ENCODE measurements at regions not wholly inside any gene's neighbourhood (a gene's known extent, or its start where the extent isn't known, plus 50 kb on each side); places are given as distances from the start of the nearest gene placed in this dataset.

DNA sequence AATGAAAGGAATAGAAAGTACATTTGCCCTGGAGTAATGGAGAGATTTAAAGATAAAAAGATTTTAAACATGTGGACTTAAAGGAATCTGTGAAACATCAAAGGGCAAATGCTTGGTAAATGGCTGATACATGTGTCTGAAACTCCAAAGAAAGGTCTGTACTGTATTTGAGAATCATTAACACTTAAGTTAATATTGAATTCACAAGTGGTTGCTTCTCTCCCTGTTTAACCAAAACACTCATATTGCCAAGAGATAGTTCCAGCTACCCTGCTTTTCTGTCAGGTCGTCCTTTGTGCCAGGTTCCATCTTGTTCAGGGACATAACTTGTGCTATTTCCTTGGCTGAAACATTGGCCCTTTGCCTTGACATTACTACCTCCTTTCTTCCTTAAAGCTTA is 171.3 kb upstream of the HS3ST5 start:
- DNase-seq, result no peak

DNA sequence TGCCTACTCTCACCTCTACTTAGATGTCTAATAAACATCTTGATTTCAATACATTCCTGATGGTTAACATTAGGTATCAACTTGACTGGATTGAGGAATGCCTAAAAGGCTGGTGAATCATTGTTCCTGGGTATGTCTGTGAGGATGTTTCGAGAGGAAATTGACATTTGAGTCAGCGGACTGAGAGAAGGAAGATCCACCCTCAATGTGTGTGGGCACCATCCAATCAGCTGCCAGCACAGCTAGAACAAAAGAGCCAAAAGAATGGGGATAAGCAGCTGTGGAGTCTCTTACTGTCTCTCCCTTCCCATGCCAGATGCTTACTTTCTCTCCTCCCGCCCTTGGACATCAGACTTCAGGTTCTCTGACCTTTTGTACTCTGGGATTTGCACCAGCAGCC is 128.6 kb upstream of the HS3ST5 start:
- no peak for DNase-seq

DNA sequence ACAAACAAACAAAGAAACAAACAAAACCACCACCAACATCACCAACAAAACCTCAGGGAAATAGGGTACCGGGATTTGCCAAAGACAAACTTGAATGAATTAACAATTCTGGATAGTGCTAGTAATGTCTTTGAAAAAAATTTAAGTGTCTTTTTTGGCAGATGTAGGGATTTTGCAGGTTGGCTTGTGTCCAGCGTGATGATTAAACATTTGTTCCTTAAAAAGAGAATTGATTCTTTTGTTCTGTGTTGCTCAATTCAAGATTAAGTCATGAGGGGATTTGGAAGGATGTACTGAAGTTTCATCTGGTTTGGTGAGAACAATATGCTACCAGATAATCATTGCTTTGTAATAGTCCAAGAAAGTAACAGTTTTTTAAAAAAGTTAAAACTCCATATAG is 125.1 kb upstream of the HS3ST5 start:
- DNase-seq, result no peak

DNA sequence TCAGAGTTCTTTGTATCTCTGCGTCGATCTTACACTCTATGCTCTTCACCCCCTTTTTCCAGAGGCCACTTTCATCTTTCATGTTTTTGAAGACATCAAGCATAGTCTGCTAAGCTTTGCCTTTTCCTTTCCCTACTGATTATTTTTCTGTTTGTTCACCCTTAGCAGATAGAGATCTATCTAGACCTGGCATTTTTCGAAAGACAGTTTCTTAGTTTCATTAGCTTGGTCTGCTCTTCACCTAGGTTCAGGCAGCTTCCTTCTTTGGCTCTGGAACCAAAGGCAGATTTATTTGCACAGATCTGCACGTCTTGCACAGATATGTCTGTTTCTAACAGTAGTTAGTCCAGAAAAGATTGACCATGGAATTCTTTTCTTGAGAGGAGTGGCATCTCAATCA is 122.7 kb upstream of the HS3ST5 start:
- DNase-seq, result no peak

DNA sequence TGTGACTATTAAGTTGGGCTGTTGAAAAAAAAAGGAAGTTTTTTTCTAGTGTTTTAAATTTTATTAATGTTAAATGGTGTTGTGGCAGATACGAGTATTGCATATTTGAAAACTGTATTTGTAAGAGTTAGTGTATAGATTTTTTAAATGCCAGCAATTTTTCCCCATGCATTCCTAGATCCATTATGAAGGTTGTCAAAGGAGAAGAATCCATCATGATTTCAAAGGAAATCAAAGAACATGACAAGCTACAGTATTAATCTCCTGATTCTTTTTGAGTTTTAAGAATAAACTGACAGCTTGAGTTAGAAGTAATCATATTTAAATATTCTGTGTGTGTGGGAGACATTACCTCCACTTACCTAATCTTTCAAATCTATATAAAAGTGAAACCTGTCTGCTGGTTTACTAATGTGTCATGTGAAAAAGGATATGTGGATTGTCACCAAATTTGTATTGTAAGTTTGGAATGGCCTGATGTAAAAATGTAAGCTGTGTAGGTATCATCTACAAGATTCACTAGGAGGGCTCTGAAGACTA is 111.0 kb upstream of the HS3ST5 start:
- DNase-seq, result no peak

DNA sequence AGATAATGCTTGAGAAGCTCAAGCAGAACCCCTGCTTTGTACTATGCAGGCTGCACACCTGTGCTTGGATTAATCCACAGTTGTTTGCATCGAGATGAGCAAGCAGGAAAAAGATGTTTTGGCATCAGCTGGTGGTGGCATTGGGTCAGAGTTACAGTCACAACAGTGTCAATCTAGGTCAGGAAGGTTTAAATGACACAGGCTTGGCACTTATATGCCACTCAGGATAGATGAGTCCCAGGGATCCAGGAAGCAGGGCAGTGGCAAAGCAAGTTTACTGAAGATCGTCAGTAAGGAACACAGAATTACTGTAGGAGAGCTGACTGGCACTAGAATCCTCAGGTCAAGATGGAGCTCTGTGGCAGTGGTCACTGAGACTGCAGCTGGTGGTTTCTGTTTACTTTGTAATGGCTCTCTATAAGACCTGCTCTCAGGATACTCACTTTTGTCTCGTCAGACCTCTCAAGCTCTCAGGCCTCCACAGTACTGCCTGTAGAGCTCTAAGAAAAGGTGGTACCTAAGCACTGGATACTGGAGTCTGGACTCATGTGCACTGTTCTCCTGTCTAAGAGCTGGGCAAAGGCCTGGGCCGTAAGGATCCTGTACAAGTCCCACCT is 110.1 kb upstream of the HS3ST5 start:
- no peak for DNase-seq

DNA sequence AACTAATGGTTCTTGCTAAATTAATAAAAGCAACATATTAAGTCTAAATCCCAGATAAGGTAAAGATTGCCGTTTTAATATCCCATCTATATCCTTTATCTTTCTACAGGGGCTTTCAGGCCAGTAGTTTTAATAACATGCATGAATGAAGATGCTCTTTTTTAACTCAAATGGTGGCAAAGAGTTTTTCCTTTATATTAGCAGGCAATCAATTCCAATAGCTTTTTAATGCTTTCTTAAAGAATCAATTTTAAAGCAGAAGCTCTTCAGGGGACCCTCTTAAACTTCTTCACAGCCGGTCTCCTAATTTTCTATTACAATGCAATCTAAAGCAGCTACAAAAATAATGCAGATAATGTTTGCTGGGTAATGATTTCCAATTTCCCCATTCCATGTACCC is 107.8 kb upstream of the HS3ST5 start:
- DNase-seq, result no peak

DNA sequence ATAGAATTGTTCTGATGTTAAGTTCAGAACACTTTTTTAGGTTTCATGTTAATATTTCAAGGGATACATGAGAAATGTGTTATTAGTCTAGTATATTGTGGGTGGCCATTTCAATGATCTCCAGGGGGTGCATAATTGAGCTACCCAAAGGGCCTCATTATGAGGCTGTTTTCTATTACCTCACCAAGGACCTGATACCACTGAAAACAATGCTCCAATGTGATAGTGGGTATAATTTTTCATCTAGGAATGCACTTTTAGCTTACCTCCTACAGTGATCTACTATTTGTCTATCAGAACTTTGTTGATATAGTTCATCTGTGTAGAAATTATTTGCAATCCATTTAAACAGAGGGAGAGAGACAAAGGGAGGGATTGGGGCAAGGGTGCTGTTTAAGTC is 106.8 kb upstream of the HS3ST5 start:
- DNase-seq, result no peak

DNA sequence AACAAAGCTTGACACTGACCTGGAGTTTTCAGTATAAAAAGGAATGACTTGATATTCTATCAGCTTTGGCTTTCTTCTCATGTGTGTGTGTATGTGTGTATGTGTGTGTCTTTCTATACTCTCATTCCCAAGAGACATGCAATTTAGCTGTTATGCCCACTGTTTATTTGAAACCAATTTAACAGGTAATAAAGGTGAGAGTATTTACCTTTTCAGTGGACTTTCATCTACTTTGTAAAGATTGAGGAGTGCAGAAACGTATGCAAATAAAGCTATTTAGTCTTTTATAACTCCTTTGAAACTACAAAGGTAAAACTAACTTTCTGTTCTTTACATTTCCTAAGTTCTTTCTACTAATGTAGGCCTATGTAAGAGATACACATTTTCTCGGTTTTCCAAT is 103.5 kb upstream of the HS3ST5 start:
- DNase-seq, result no peak

DNA sequence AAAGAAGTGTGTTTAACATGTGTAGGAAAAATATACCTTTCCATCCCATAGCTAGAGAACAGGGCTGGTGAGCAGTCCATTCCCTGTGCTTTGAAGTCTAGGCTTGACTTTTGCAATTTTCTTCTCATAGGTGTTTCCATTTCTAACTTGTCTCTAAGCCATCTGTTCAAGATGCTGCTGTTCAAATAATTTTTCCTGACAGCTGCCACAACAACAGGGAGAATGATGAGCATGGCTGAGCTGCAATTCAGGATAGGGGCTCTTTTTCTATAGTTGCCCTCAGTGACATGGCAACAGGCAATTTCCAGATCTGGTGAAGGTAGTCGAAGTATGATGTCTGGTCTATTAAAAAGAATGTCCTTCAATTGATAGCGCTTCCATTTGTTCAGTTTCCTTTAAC is 103.0 kb upstream of the HS3ST5 start:
- no peak for DNase-seq

DNA sequence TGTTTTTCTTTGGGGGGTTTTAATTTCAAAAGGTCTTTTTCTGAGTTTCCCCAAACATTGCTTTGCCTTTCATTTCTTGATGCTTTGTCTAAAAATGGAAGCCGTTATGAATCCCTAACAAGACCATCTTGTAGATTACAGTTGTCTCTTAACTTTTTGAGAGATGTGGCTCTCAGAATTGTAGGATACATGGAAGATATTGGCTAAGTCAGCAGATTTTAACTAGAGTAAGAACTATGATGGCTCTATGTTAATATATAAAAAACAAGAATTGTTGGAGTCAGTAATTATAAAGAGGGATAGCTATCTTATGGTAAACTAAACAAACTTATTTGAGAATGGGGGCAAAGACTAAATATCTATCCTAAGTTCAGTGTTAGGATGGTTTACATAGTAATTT is 96.6 kb upstream of the HS3ST5 start:
- DNase-seq, result no peak

DNA sequence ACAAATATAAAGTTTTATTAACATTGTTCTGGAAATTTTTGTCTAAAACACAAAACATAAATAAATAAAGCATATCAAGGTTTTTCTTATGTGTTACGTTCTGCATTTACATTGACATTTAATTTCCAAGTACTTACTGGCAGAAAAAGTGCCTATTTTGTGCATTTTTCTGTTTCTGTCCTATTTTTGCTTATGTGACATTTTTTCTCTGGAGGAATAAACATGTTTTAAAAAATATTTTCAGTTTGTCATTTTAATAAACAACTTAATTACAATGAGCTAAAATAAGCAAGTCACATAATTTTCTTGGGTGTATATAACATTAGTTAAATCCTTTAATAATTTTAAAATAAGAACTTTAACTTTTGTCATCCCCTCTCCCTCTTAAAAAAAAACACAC is 94.4 kb upstream of the HS3ST5 start:
- DNase-seq, result no peak

DNA sequence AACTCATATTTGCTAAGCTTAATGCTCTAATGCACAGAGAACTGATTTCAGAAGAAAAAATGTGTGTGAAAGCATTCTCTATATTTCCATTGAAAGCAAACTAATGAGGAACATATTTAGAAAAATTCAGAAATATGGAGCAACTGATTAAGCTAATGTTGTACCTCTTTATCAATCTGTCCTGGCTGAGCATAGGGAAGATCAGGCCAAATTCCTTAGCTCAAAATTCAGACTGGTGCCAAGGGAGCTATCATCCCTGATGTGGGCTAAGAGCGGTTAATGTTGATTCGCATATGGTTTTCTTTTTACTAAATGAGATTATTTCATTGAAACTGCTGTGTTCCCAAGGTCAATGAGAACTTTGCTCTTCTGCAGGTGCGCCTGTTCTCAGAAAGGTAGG is 93.9 kb upstream of the HS3ST5 start:
- no peak for DNase-seq

DNA sequence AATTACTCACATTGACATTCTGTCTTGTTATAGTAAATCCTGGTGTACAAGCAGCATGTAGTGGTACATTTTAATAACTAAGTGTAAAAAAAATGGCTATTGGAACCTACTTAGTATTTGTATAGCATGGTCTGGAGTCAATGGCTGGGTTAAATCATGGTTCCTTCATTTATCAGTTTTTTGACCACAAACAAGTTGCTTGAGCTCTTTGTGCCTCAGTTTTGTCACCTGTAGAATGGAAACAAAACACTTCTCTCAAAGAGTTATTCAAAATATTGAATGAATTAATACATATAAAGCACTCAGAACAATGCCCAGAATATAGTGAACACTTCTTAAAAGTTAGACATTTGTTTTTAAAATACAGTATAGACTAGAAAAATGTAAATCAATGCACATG is 93.2 kb upstream of the HS3ST5 start:
- no peak for DNase-seq

DNA sequence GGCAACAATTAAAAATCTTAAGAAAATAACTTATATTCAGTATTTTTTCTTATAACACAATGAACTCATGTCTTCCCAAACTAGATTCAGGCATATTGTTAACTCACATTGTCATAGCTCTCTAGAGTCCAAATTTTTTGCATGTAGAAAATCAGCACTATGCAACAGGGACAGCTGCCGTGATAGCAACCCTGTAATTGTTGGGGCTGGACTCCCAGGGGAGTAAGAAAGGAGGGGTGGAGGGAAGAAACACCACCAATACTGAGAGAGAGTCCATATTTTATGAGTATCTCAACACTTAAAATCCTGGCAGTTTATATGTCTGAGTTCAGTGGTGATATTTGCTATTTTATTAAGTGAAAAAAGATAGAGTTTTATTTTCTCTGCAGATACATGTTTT is 89.6 kb upstream of the HS3ST5 start:
- DNase-seq, result no peak

DNA sequence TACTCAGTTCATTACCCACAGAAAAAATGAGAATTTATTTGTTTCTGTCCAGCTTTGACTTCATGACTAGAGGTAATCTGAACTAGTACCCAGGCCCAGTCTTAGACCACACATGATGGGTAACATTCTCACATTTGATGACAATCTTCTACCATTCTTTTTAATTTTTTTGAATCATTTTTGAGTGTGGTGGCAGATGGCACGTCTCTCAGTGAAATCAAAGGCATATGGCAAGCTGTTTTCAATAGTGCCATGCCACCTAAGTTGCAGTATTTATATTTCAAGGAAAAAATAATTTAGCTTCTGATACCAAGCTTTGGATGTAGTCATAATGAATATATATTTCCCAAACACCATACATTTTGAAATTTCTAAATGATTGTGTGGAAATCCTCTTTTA is 88.8 kb upstream of the HS3ST5 start:
- no peak for DNase-seq

DNA sequence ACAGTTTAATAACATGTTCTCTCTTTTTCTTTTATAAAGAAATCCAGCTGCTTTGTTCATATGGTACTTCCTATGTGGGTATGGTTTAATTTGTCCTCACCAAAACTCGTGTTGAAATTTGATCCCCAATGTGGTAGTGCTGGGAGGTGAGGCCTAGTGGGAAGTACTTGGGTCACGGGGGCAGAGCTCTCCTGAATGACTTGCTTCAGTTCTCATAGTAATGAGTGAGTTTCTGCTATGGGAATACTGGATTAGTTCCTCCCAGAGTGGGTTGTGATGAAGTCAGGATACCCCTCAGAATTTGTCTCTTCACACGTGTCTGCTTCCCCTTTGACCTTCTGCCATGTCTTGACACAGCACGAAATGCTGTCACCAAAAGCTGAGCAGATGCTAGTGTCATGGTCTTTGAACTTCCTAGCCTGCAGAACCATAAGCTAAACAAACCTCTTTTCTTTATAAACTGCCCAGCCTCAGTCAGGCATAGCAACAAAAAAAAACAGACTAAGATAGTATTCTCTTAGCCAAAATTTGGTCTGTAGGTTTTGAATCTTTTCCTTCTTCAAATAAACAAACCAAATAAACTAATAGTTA is 87.8 kb upstream of the HS3ST5 start:
- DNase-seq, result no peak

DNA sequence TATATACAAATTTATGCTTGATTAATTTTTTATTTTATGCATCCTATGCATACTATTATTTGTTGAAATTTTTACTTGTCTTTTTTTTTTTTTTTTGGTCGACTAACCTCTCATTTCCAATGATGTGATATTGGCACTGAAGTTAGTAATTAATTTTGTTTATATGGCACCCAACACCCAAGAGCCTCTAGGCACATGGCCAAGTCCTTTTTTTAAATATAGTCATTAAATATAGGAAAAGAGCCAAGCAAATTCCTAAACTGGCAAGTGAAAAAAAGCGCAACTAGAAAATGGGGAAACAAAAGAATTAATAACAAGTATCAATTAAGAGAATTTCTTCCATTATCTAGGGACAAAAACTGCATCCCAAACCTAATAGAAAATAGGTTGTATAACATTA is 85.5 kb upstream of the HS3ST5 start:
- DNase-seq, result no peak

DNA sequence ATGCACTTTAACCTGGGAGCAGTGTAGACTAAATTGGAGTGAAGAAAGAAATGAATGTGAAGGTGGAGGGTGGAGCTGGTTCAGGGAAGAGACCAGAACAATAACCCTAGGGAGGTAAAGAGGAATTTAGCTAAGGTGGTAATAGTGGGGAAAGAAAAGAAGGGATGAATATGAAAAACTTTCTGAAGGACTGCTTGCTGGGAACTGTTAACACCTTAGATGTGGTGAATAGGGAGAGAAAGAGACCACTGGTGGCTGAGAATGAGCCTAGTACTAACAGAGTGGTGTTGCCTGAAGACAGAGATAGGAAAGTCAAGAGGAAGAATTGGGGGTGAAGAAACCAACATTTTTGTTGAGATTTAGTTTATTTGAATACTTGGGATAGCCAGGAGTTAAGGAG is 78.4 kb upstream of the HS3ST5 start:
- DNase-seq, result no peak

DNA sequence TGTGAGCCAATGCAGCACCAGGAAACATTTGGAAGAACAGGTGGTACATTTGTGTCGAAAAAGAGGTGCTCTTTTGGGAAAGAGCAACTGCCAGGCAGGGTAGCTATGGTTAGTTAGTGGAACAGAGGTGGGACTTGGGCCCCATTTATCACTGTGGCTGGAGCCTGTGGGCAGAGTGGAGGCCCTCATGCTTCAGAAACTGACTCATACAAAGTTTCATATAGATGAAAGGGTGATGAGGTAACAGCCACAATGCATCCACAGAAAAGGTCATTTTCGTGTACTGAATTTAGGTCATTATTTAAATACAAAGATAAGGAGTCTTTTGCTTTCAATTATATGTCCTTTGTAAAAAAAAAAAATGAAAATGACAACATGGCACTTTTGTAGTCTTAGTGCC is 76.4 kb upstream of the HS3ST5 start:
- no peak for DNase-seq

DNA sequence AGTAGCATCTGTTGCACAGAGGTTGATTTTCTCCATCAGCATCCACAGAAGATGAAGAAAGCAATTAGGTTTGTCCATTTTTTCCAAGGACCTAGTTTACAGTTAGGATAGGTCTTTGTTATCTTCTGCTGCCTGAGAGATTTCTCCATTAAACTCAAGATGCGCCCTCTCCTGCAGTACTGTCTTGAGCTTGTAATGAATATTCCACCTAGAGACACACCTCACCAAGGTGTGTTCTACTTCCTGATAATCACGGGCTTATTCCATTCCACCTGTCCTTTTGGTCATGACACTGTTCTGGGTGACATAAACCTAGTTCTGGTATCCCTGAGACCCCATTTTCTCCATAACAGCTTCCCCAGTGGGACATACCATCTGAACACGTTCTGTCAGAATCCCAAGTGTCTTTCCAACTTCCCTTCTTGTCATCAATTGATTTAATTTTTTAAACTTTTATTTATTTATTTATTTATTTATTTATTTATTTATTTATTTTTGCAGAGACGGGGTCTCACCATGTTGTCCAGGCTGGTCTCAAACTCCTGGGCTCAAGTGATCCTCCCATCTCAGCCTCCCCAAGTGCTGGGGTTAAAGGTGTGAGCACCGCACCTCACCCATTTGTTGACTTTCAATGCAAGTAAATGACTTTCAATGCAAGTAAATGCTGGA is 75.6 kb upstream of the HS3ST5 start:
- DNase-seq, result no peak

DNA sequence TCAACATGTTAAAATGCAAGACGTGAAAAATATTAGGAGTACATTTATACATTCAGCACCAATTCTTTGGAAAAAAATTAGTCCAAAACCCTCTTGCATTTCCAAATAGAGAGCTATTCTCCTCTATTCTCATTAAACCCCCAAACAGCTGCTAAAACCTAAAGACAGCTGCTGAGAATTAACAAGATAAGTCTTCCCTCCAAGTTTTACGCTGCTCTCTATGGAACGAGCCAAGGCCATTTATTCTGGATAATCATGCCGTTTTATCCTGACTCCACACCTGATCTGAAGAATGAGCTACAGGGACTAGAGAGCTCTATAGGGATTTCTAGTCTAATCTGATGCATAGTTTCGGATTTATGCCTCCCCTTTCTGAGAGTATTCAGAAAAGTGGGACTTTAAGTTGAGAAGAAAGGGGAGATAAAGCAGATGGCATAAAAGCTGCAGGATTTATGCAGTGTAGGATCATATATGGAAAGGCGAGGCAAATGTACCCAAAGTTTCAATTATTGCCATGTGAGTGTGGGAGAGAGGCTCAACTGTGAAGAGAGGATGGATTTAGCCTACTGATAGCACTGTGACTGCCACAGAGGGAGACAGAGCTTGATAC is 64.7 kb upstream of the HS3ST5 start:
- no peak for DNase-seq

DNA sequence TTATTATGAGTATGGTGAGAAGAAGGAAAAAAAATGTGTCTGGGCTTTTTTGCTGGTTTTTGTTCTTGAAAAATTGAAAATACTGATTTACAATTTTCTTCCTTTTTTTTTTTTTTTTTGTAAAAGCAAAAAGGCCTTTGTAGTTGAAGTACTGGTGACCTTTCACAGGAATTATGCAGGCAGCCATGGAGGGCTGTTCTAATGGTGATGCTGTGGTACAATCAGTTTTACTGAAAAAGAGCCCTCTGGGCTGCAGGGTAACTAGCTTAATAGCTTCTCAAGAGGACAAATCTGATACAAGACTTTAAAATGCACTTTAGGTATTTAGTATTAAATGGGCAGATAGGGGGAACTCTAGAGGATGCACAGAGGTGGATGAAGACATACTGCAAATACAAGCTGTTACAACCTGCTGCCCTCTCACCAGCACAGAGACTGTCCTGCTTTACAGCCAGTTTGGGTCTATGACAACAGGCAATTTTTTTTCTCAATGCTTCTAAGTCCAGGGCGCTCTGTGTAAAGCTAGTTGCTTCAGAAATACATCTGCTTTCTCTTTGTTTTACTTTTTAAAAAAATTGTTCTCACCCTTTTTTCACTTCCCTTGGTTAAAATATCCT is 61.6 kb upstream of the HS3ST5 start:
- DNase-seq, result no peak

DNA sequence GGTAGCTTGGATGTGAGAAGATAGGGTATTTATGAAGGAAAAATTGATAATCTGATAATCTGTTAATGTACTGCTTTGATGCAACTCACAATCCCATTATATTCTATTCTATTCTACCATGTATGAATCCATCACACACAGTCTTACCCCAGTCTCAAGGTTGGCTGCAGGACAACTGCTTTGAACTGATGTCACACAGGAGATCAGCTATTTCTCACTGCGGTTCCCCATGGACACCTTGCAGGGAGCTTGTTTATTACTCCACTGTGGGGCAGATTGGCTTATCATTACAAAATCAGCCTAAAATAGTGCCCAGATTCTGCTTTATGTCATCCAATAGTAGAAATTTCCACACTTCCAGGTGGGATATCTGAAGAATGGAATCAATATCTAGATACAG is 61.0 kb upstream of the HS3ST5 start:
- no peak for DNase-seq
